GM19324 (cell line): ENCODE measurements at regions not wholly inside any gene's neighbourhood (a gene's known extent, or its start where the extent isn't known, plus 50 kb on each side); places are given as distances from the start of the nearest gene placed in this dataset.

Experiments used
- ATAC-seq: cut with Tn5 transposase; IDR thresholded peaks from one replicate; pipeline ENCODE4 v1.9.1; 2021; ENCODE audit warnings: mild to moderate bottlenecking, moderate library complexity; ENCODE audit not compliant: unreplicated experiment, low FRiP score

- ATAC-seq = no peak
Measured at GRCh38 chr5:2128686-2129355, 246.1 kb upstream of the IRX4 start.

GRCh38 chr5:2126512-2126911 lies 243.8 kb upstream of the IRX4 start:
- ATAC-seq = no peak

GRCh38 chr5:2125901-2126265 lies 243.2 kb upstream of the IRX4 start:
- ATAC-seq = no peak

GRCh38 chr5:2125171-2125900 lies 242.6 kb upstream of the IRX4 start:
- ATAC-seq = no peak

- ATAC-seq = no peak
Measured at GRCh38 chr5:2124434-2125170, 241.9 kb upstream of the IRX4 start.

GRCh38 chr5:2123874-2124273 lies 241.1 kb upstream of the IRX4 start:
- no peak for ATAC-seq

- ATAC-seq = no peak
Measured at GRCh38 chr5:2120361-2120760, 237.6 kb upstream of the IRX4 start.

GRCh38 chr5:2119573-2119972 lies 236.8 kb upstream of the IRX4 start:
- no peak for ATAC-seq

- ATAC-seq = no peak
Measured at GRCh38 chr5:2113348-2114131, 230.8 kb upstream of the IRX4 start.

GRCh38 chr5:2112173-2113025 lies 229.7 kb upstream of the IRX4 start:
- ATAC-seq = no peak

GRCh38 chr5:2111569-2112105 lies 228.9 kb upstream of the IRX4 start:
- ATAC-seq = no peak

- ATAC-seq = no peak
Measured at GRCh38 chr5:2110934-2111462, 228.3 kb upstream of the IRX4 start.

GRCh38 chr5:2110137-2110933 lies 227.6 kb upstream of the IRX4 start:
- no peak for ATAC-seq

- no peak for ATAC-seq
Measured at GRCh38 chr5:2109566-2109965, 226.8 kb upstream of the IRX4 start.

- no peak for ATAC-seq
Measured at GRCh38 chr5:2106721-2107120, 224.0 kb upstream of the IRX4 start.

GRCh38 chr5:2105141-2105540 lies 222.4 kb upstream of the IRX4 start:
- no peak for ATAC-seq

GRCh38 chr5:2103940-2104339 lies 221.2 kb upstream of the IRX4 start:
- ATAC-seq = no peak
